ENCODE measurements at regions not wholly inside any gene's neighbourhood (a gene's known extent, or its start where the extent isn't known, plus 50 kb on each side); places are given as distances from the start of the nearest gene placed in this dataset.
A peak's percentile ranks its signal among the peaks of the same experiment; 100 is the strongest.

GRCh38 chr9:104361207-104361606, 142.9 kb upstream of the OR13F1 start:
- H3K4me1 Mint-ChIP-seq: peaks cover 4 to 10% of the 10 kb centered on the region in 2 experiments
- H2AK5ac ChIP-seq (ENCODE audit: insufficient read length, low read length): no peak overlapping the region
- H3K4me2 ChIP-seq (ENCODE audit: insufficient read depth, insufficient read length, low read length): no peak overlapping the region
- H3K79me1 ChIP-seq (ENCODE audit: insufficient read depth, low read depth, low read length, poor library complexity, severe bottlenecking): no peaks in the 10 kb centered on the region
- peaks cover 5 to 18% (median 17%) of the 10 kb centered on the region in 3 experiments; a peak in 6 of 7 replicates for H3K36me3 Mint-ChIP-seq (ENCODE audit: insufficient read depth in 1 of 3, low read depth in 3 of 3)
- no peaks in the 10 kb centered on the region for H3K27me3 ChIP-seq (ENCODE audit: insufficient read depth, low read length)
- no peak overlapping the region for H3K18ac ChIP-seq (ENCODE audit: insufficient read length, low read depth, low read length)
- no peak overlapping the region for H3K27ac Mint-ChIP-seq
- TF ChIP-seq CTCF (conservative IDR thresholded peaks at IDR 0.05): no peak
- H3K27ac ChIP-seq (ENCODE audit: insufficient read length, low read depth, low read length): no peak overlapping the region
- H2AFZ ChIP-seq (ENCODE audit: low read length): no peak overlapping the region
- H3K14ac ChIP-seq (ENCODE audit: insufficient read depth, low read length): no peak overlapping the region
- no peak overlapping the region for H2BK12ac ChIP-seq (ENCODE audit: insufficient read length, low read depth, low read length)
- H4K91ac ChIP-seq (ENCODE audit: insufficient read length, low read depth, low read length): no peak overlapping the region
- H3K4me3 Mint-ChIP-seq: no peak overlapping the region
- H3K4ac ChIP-seq (ENCODE audit: low read depth, low read length): no peak overlapping the region
- H2BK20ac ChIP-seq (ENCODE audit: low read depth, low read length, poor library complexity, severe bottlenecking): no peak overlapping the region
- H2BK5ac ChIP-seq (ENCODE audit: insufficient read length, low read length): no peak overlapping the region
- H3K27me3 Mint-ChIP-seq (ENCODE audit: low read depth): no peaks in the 10 kb centered on the region
- H2BK120ac ChIP-seq (ENCODE audit: low read depth, low read length, poor library complexity, severe bottlenecking): no peak overlapping the region
- no peaks in the 10 kb centered on the region for H3K23me2 ChIP-seq (ENCODE audit: insufficient read length, low read depth, low read length, poor library complexity, severe bottlenecking)
- H3K79me2 ChIP-seq (ENCODE audit: insufficient read depth, low read length): no peaks in the 10 kb centered on the region
- H3K9me3 Mint-ChIP-seq: peaks cover 14 to 15% of the 10 kb centered on the region in 2 experiments; a peak in 4 of 5 replicates
- no peak overlapping the region for H2BK15ac ChIP-seq (ENCODE audit: low read depth, low read length)
- no peak overlapping the region for H3K23ac ChIP-seq (ENCODE audit: insufficient read length, low read depth, low read length)
- H4K8ac ChIP-seq (replicated peaks; ENCODE audit: insufficient read length, low read depth, low read length): no peak overlapping the region
- no peaks in the 10 kb centered on the region for H3K9me3 ChIP-seq (ENCODE audit: control insufficient read depth, low read depth, low read length)
- H3K4me1 ChIP-seq (ENCODE audit: insufficient read depth, low read length): no peaks in the 10 kb centered on the region; the same call in 1 of the 2 replicates
- no CpG with 5 or more reads among the region's 11 CpGs for WGBS (ENCODE audit: extremely low coverage, insufficient read length, low lambda C conversion rate)
- DNase-seq: peak; percentile 30
- H3T11ph ChIP-seq (ENCODE audit: low read length): no peak overlapping the region
- no peak overlapping the region for H4K5ac ChIP-seq (ENCODE audit: insufficient read length, low read depth, low read length)
- H4K20me1 ChIP-seq (ENCODE audit: control insufficient read depth, insufficient read depth, insufficient read length): no peaks in the 10 kb centered on the region
- no peak overlapping the region for H3K56ac ChIP-seq (ENCODE audit: insufficient read length, low read depth, low read length)
- no peak overlapping the region for H3K9ac ChIP-seq (ENCODE audit: extremely low read depth, insufficient read length, low read length)

All from H9 (cell line).